ENCODE measurements at regions not wholly inside any gene's neighbourhood (a gene's known extent, or its start where the extent isn't known, plus 50 kb on each side); places are given as distances from the start of the nearest gene placed in this dataset.

GRCh38 chr1:69088571-69088970 is 479.2 kb upstream of the LRRC7 start:
- TF ChIP-seq CTCF (IDR thresholded peaks at IDR 0.05) (no peak), POLR2AphosphoS5 (IDR thresholded peaks at IDR 0.05) (no peak), POLR2A (IDR thresholded peaks at IDR 0.05) (no peak)

Measured in breast epithelium (tissue), 3 donors.